ENCODE measurements at regions not wholly inside any gene's neighbourhood (a gene's known extent, or its start where the extent isn't known, plus 50 kb on each side); places are given as distances from the start of the nearest gene placed in this dataset.

GRCh38 chr21:16879479-16879878 is 633.4 kb upstream of the CXADR start:
- no peak overlapping the region for H3K4me3 ChIP-seq
- no peaks in the 10 kb centered on the region for H3K4me1 ChIP-seq
- H3K36me3 ChIP-seq = no peaks in the 10 kb centered on the region
- H3K9me3 ChIP-seq = no peaks in the 10 kb centered on the region
- intact Hi-C loops (cut with DNase I) = no loop called here
- no peak for DNase-seq
- no peak for ATAC-seq
- no peaks in the 10 kb centered on the region for H3K27me3 ChIP-seq
- no peak for TF ChIP-seq CTCF (IDR thresholded peaks at IDR 0.05)
- H3K27ac ChIP-seq = no peak overlapping the region

- Histone ChIP-seq H3K27me3 (no peaks in the 10 kb centered on the region), H3K4me1 (no peaks in the 10 kb centered on the region), H3K4me3 (no peak overlapping the region), H3K27ac (no peak overlapping the region), H3K9me3 (no peaks in the 10 kb centered on the region), H3K36me3 (no peaks in the 10 kb centered on the region)
- ATAC-seq (peak; percentile 30), DNase-seq (no peak)
- TF ChIP-seq CTCF (IDR thresholded peaks at IDR 0.05) = no peak
- intact Hi-C loops (cut with DNase I) = no loop called here
Measured at GRCh38 chr21:16891821-16892220, 621.0 kb upstream of the CXADR start.

- no peak for DNase-seq
- Histone ChIP-seq H3K4me3 (no peak overlapping the region), H3K9me3 (no peaks in the 10 kb centered on the region), H3K4me1 (no peaks in the 10 kb centered on the region), H3K27me3 (no peaks in the 10 kb centered on the region), H3K27ac (no peak overlapping the region), H3K36me3 (no peaks in the 10 kb centered on the region)
- intact Hi-C loops (cut with DNase I) = no loop called here
- no peak for TF ChIP-seq CTCF (IDR thresholded peaks at IDR 0.05)
- no peak for ATAC-seq
Measured at GRCh38 chr21:16900685-16901084, 612.2 kb upstream of the CXADR start.

GRCh38 chr21:16908077-16908476 is 604.8 kb upstream of the CXADR start:
- ATAC-seq (peak; percentile 74), DNase-seq (no peak)
- Histone ChIP-seq H3K4me1 (no peaks in the 10 kb centered on the region), H3K27ac (no peak overlapping the region), H3K27me3 (no peaks in the 10 kb centered on the region), H3K36me3 (no peaks in the 10 kb centered on the region), H3K9me3 (no peaks in the 10 kb centered on the region), H3K4me3 (no peak overlapping the region)
- TF ChIP-seq CTCF (IDR thresholded peaks at IDR 0.05) = no peak
- intact Hi-C loops (cut with DNase I) = no loop called here

GRCh38 chr21:16910435-16911165 is 602.2 kb upstream of the CXADR start:
- no peak for TF ChIP-seq CTCF (IDR thresholded peaks at IDR 0.05)
- Histone ChIP-seq H3K27me3 (no peaks in the 10 kb centered on the region), H3K9me3 (no peaks in the 10 kb centered on the region), H3K36me3 (no peaks in the 10 kb centered on the region), H3K4me1 (no peaks in the 10 kb centered on the region), H3K4me3 (no peak overlapping the region), H3K27ac (no peak overlapping the region)
- no peak for DNase-seq
- ATAC-seq = no peak
- intact Hi-C loops (cut with DNase I) = no loop called here

GRCh38 chr21:16911166-16911607 is 601.7 kb upstream of the CXADR start:
- Histone ChIP-seq H3K4me3 (no peak overlapping the region), H3K4me1 (no peaks in the 10 kb centered on the region), H3K36me3 (no peaks in the 10 kb centered on the region), H3K27me3 (no peaks in the 10 kb centered on the region), H3K9me3 (no peaks in the 10 kb centered on the region), H3K27ac (no peak overlapping the region)
- TF ChIP-seq CTCF (IDR thresholded peaks at IDR 0.05) = no peak
- no peak for ATAC-seq
- intact Hi-C loops (cut with DNase I) = no loop called here
- DNase-seq = no peak
